DMS53 treated with DMSO at 0.1 percent for 48 hours (cell line): ENCODE measurements at regions not wholly inside any gene's neighbourhood (a gene's known extent, or its start where the extent isn't known, plus 50 kb on each side); places are given as distances from the start of the nearest gene placed in this dataset.
"Not testable (repeated sequence)": the region's sequence is repeated elsewhere in the genome, so short reads cannot be mapped to it uniquely, and the experiment has no call there.

Source experiments
- DNase-seq: peaks from one replicate; lab custom pipeline; 2025; ENCODE audit not compliant: unreplicated experiment; lab: John Stamatoyannopoulos, UW

DNA sequence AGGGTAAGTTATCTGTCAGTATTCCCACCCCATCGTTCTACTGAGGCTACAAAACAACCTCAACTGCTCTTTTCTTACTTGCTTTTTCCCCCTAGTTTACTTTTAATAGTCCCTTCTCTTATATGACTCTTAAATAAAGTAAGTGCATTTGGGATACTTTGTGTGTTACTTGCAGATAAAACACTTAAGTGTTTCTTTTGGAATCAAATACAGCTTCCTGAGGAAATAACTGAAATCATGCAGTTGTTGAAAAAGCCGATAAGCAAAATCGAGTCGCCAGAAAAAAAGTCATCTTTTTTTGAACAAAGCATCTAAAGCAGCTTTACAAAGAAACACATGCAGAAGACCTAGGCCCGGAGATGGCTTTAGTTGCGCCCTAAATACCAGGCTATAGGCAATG, 53.5 kb upstream of the EPB41L4A start:
- DNase-seq = no peak

DNA sequence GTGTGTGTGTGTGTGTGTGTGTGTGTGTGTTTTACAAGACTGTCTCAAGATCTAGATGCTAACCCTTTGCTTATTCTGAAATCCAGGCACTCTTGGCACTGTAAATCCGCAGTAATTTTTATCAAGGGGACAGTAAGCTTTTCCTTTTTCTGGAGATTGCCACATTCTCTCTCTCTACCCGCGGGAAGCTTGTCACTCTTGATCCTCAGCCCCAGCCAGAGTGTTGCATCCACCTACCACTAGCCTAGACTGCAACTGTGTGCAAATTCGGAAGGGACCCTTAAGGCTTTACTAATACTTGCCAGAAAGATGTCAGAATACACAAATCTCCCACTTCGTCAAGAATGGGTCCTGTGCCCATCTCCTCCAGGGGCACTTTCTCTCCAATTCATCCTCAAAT, 54.9 kb upstream of the EPB41L4A start:
- DNase-seq = no peak

DNA sequence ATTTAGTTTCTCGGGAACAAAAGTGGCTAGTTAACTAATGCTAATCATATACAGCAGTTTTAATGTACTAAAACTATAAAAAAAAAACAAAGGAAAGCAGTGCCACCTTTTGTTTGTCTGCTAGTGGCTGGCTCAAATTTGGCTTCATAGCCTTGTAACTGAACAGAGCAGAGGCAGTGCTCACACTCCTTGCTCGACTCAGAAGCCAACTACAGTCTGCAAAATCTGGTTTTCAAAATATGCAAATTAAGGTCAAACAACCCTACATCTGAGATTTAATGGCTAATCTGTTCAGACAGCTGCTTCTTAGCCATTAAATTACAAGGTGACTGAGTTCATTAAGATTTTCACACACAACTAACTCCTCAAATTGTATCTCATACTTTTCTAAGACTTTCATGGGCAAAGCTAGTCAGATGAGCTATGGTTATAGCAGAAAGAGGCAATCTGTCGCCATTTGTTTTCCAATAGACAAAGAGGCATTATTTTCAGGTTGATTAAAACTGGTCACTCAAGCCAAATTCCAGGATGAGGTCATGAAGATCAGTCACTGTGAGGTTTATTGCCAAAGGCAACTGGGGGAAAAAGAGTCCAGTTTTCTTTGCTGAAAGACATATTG, 56.8 kb upstream of the EPB41L4A start:
- DNase-seq = no peak

DNA sequence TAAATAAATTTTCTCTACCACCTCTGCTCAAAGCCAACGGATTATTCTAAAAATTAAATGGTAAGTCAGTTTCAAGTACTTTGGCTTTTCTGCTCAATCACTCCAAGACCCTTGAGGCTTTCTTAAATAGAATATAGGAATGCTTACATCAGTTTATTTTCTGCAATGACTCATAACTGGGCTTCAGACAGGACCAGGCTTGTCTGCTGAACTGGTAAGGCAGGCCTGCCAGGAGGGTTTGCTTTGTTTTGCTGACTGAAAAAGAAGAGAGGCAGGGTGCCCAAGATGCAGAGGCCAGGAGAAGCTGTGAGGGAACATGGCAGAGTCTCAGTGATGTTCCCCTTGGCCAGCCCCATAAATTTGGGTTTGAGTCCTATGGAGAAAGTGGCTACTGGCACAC, 60.3 kb upstream of the EPB41L4A start:
- peak; percentile 60 for DNase-seq

- DNase-seq = no peak
Observed at GRCh38 chr5:112480501-112480900, 61.4 kb upstream of the EPB41L4A start.

- no peak for DNase-seq
Observed at GRCh38 chr5:112483704-112484103, 64.6 kb upstream of the EPB41L4A start.

DNA sequence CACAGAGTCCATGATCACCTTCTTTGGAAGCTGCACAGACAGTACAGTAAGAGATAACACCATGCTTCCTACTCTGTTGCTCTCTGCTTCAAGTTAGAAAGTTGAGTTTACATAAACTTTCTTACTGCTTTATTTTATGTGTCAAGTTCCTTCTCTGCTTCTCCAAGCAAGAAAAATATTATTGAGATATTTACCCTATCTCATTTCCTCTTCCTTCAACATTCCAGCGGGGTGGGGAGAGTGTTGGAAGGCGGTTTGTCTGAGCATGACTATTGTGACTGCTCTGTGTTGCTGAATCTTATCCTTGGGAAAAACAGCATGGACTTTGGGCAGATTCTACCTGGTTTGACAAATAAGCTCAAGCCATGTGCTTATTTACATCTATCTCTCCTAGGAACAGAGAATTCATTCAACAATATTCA, 66.9 kb upstream of the EPB41L4A start:
- DNase-seq = no peak

GRCh38 chr5:112491257-112491656, 72.2 kb upstream of the EPB41L4A start:
- no peak for DNase-seq

DNA sequence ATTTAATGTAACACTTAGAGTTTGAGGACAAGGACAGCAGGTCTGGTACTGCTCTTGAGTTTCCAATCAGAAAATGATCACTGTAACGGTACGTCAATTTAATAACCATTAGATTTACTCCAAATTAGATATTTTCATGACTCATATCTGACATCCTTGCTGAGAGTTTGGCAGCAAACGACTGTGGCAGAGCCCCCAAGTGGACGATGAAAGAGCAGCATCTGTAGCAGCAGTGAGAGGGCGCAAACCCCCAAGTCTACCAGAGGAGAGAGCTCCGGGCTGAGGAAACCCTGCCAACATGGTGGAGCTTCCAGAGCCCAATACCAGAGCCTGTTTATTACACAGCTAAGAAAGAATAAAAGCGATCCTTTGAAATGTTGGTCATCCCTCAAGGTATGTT, 73.2 kb upstream of the EPB41L4A start:
- DNase-seq = no peak

DNA sequence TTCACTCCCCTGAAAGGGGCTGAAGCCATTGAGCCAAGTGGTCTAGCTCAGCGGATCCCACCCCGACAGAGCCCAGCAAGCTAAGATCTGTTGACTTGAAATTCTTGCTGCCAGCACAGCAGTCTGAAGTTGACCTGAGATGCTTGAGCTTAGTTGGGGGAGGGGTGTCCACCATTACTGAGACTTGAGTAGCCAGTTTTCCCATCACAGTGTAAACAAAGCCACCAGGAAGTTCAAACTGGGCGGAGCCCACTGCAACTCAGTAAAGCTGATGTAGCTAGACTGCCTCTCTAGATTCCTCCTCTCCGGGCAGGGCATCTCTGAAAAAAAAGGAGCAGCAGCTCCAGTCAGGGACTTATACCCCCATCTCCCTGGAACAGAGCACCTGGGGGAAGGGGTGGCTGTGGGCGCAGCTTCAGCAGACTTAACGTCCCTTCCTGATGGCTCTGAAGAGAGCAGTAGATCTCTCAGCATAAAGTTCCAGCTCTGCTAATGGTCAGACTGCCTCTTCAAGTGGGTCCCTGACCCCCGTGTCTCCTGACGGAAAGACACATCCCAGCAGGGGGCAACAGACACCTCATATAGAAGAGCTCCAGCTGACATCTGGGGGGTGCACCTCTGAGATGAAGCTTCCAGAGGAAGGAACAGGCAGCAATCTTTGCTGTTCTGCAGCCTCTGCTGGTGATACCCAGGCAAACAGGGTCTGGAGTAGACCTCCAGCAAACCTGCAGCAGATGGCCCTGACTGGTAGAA, 84.8 kb upstream of the EPB41L4A start:
- DNase-seq = peak; percentile 80

GRCh38 chr5:112509097-112509496, 90.0 kb upstream of the EPB41L4A start:
- not testable (repeated sequence) for DNase-seq

GRCh38 chr5:112511920-112512319, 92.8 kb upstream of the EPB41L4A start:
- no peak for DNase-seq

- no peak for DNase-seq
Observed at GRCh38 chr5:112512901-112513300, 93.8 kb upstream of the EPB41L4A start.

DNA sequence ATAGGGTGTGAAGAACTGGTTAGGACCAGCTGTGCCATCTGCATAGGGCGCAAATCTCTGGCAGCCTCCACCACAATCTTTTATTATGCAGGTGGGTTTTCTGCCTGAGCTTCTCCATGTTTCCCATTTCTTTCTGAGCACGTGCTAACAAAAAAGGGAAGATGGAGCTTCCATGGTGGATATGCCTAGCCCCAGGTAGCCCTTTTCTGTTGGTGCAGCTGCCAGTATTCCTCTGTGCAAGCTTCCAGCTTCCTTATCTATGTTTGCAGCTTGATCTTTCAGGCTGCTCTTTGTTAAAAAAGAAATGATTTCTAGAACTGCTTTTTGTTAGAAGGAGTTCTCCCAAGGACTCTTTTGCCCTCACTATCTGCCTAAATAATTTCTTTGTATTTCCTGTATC, 95.0 kb upstream of the EPB41L4A start:
- no peak for DNase-seq

DNA sequence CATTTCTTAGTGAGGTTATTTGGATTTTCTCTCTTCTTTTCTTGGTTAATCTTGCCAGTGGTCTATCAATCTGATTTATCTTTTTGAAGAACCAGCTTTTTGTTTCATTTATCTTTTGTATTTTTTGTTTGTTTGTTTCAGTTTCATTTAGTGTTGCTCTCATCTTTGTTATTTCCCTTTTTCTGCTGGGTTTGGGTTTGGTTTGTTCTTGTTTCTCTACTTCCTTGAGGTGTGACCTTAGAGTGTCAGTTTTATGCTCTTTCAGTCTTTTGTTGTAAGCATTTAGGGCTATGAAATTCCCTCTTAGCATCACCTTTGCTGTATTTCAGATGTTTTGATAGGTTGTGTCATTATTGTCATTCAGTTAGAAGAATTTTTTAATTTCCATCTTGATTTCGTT, 101.4 kb upstream of the EPB41L4A start:
- not testable (repeated sequence) for DNase-seq

DNA sequence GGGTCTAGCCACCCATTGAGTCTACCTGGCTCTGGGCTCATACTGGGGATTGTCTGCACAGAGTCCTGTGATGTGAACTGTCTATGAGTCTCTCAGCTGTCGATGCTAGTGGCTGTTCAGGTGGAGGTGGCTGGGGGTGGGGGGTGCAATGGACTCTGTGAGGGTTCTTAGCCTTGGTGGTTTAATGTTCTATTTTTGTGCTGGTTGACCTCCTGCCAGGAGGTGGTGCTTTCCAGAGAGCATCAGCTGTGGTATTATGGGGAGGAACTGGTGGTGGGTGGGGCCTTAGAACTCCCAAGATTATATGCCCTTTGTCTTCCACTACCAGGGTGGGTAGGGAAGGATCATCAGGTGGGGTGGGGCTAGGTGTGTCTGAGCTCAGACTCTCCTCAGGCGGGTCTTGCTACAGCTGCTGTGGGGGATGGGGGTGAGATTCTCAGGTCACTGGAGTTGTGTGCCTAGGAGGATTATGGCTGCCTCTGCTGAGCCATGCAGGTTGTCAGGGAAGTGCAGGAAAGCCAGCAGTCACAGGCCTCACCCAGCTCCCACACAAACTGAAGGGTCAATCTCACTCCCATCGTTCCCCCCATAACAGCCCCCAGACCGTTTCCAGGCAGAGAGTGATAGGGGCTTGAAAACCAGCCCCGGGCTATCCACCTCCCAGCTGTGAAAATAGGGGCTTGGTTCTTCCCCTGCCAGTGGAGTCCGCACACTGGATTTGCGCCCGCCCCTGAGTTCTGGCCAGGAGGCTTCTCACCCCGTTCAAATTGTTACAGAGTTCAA, 104.0 kb upstream of the EPB41L4A start:
- DNase-seq = not testable (repeated sequence)

- not testable (repeated sequence) for DNase-seq
Observed at GRCh38 chr5:112523674-112524263, 104.7 kb upstream of the EPB41L4A start.

GRCh38 chr5:112525217-112525616, 106.1 kb upstream of the EPB41L4A start:
- DNase-seq = no peak

DNA sequence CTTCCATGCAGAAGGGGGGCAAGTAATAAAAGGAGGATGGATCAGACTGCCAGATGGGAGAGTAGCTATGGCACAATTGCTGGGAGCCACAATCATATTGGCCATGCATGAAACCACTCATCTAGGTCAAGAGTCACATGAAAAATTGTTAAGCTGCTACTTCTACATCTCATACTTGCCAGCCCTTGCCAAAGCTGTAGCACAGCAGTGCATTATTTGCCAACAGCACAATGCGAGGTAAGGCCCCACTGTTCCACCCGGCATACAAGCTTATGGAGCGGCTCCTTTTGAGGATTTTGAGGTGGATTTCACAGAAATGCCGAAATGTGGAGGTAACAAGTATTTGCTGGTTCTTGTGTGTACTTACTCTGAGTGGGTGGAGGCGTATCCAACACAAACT, 109.9 kb upstream of the EPB41L4A start:
- DNase-seq = no peak

DNA sequence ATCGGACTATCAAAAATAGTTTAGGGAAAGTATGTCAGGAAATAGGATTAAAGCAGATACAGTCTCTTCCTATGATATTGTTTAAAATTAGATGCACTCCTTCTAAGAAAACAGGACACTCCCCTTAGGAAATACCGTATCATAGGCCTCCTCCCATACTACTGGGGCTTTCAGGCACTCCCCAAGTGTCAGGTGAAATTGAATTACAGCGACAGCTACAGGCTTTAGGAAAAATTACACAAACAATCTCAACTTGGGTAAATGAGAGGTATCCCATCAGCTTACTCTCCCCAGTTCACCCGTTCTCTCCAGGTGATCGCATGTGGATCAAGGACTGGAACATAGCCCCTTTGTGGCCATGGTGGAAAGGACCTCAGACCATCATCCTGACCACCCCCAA, 110.4 kb upstream of the EPB41L4A start:
- DNase-seq = peak; percentile 22

DNA sequence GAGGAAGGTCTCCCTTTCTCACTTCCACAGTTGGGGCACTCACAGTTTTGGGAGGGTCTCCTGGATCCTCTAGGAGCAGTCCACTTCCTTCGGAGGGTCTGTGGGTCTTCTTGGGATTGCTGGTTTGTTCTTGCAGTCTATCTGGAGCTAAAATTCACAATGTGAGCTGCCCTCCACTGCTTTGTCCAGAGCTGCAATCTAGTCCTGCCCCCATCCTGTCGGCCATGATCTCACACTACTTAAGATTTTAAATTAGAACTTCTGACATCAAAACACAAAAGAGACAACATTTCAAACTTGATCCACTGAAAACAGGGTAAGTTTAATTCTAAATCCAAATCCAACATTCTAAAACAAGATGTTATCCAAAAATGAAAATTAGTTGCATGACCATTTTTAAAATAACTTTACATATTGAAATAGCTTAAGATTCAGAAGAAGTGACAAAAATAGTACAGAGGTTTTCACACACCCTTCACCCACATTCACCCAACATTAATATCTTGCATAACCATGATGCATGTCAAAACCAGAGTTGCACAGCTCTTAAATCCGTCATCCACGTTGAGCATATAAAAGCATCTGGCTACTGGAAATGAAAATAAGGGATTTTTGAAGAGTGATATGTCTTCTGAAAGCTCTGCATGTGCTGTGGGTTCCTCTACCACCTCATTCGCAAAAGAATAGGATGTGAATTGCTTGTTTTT, 113.7 kb upstream of the EPB41L4A start:
- DNase-seq = no peak
